HG02642 (cell line): ENCODE measurements at regions not wholly inside any gene's neighbourhood (a gene's known extent, or its start where the extent isn't known, plus 50 kb on each side); places are given as distances from the start of the nearest gene placed in this dataset.

Experiments
- ATAC-seq: cut with Tn5 transposase; IDR thresholded peaks from one replicate; pipeline ENCODE4 v1.9.1; 2021; ENCODE audit warnings: mild to moderate bottlenecking; ENCODE audit not compliant: unreplicated experiment, poor library complexity

GRCh38 chr1:163013826-163014600, 55.1 kb upstream of the RGS4 start:
- ATAC-seq: no peak

GRCh38 chr1:163006051-163006834, 62.9 kb upstream of the RGS4 start:
- no peak for ATAC-seq

GRCh38 chr1:162997499-162998285, 71.5 kb upstream of the RGS4 start:
- no peak for ATAC-seq

GRCh38 chr1:162996261-162996660, 72.9 kb upstream of the RGS4 start:
- ATAC-seq: no peak

GRCh38 chr1:162994921-162995320, 74.2 kb upstream of the RGS4 start:
- no peak for ATAC-seq

- no peak for ATAC-seq
These were observed 75.3 kb upstream of the RGS4 start for GRCh38 chr1:162993846-162994245.

- ATAC-seq: no peak
These were observed 76.2 kb upstream of the RGS4 start for GRCh38 chr1:162992945-162993344.

- ATAC-seq: no peak
These were observed 77.7 kb upstream of the RGS4 start for GRCh38 chr1:162991444-162991843.

- ATAC-seq: no peak
These were observed 78.5 kb upstream of the RGS4 start for GRCh38 chr1:162990665-162991064.

- ATAC-seq: no peak
These were observed 80.3 kb upstream of the RGS4 start for GRCh38 chr1:162988869-162989268.

- ATAC-seq: no peak
These were observed 81.3 kb upstream of the RGS4 start for GRCh38 chr1:162987866-162988265.

GRCh38 chr1:162985816-162986435, 83.2 kb upstream of the RGS4 start:
- no peak for ATAC-seq

- ATAC-seq: no peak
These were observed 84.5 kb upstream of the RGS4 start for GRCh38 chr1:162984699-162985098.

GRCh38 chr1:162983671-162984425, 85.3 kb upstream of the RGS4 start:
- no peak for ATAC-seq

GRCh38 chr1:162982364-162982763, 86.8 kb upstream of the RGS4 start:
- ATAC-seq: no peak

- ATAC-seq: no peak
These were observed 91.1 kb upstream of the RGS4 start for GRCh38 chr1:162977944-162978568.

- ATAC-seq: no peak
These were observed 92.5 kb upstream of the RGS4 start for GRCh38 chr1:162976628-162977027.

GRCh38 chr1:162974810-162975209, 94.4 kb upstream of the RGS4 start:
- ATAC-seq: no peak

GRCh38 chr1:162973381-162973795, 95.8 kb upstream of the RGS4 start:
- no peak for ATAC-seq
